ENCODE measurements at regions not wholly inside any gene's neighbourhood (a gene's known extent, or its start where the extent isn't known, plus 50 kb on each side); places are given as distances from the start of the nearest gene placed in this dataset.

GRCh38 chr19:31969016-31969415, 376.4 kb upstream of the ZNF507 start:
- H3K4me2 ChIP-seq (ENCODE audit: insufficient read depth, low read length): no peak overlapping the region
- H3K4me1 ChIP-seq (ENCODE audit: insufficient read depth, low read length): no peaks in the 10 kb centered on the region
- H2AFZ ChIP-seq (ENCODE audit: low read length): no peak overlapping the region
- H3K79me2 ChIP-seq (ENCODE audit: insufficient read depth, low read length): no peaks in the 10 kb centered on the region
- TF ChIP-seq CTCF (IDR thresholded peaks at IDR 0.05; ENCODE audit: extremely low read depth, low read depth, low read length): no peak
- no peaks in the 10 kb centered on the region for H3K27me3 ChIP-seq (ENCODE audit: insufficient read depth, low read length)
- peaks cover 4% of the 10 kb centered on the region for H3K9me3 ChIP-seq (ENCODE audit: low read depth, low read length)
- no peak for DNase-seq (ENCODE audit: insufficient read length, low spot score, missing footprints)
- no peak overlapping the region for H3K27ac ChIP-seq (ENCODE audit: low read depth, low read length)
- no peaks in the 10 kb centered on the region for H3K36me3 ChIP-seq (ENCODE audit: insufficient read depth, low read length)
- H4K20me1 ChIP-seq (ENCODE audit: insufficient read depth, low read length): no peaks in the 10 kb centered on the region
- H3K4me3 ChIP-seq (ENCODE audit: insufficient read depth, low read length): no peak overlapping the region

- Histone ChIP-seq H4K20me1 (ENCODE audit: insufficient read depth, low read length) (no peaks in the 10 kb centered on the region), H3K4me1 (ENCODE audit: insufficient read depth, low read length) (no peaks in the 10 kb centered on the region), H3K27ac (ENCODE audit: low read depth, low read length) (no peak overlapping the region), H3K27me3 (ENCODE audit: insufficient read depth, low read length) (no peaks in the 10 kb centered on the region), H2AFZ (ENCODE audit: low read length) (no peak overlapping the region), H3K4me3 (ENCODE audit: insufficient read depth, low read length) (no peak overlapping the region), H3K36me3 (ENCODE audit: insufficient read depth, low read length) (no peaks in the 10 kb centered on the region), H3K4me2 (ENCODE audit: insufficient read depth, low read length) (no peak overlapping the region), H3K9me3 (ENCODE audit: low read depth, low read length) (peaks cover 4% of the 10 kb centered on the region), H3K79me2 (ENCODE audit: insufficient read depth, low read length) (no peaks in the 10 kb centered on the region)
- DNase-seq (ENCODE audit: insufficient read length, low spot score, missing footprints): no peak
- TF ChIP-seq CTCF (IDR thresholded peaks at IDR 0.05; ENCODE audit: extremely low read depth, low read depth, low read length): no peak
These were observed 375.4 kb upstream of the ZNF507 start for GRCh38 chr19:31970027-31970461.

- TF ChIP-seq CTCF (IDR thresholded peaks at IDR 0.05; ENCODE audit: extremely low read depth, low read depth, low read length): no peak
- H3K4me3 ChIP-seq (ENCODE audit: insufficient read depth, low read length): no peak overlapping the region
- no peaks in the 10 kb centered on the region for H4K20me1 ChIP-seq (ENCODE audit: insufficient read depth, low read length)
- no peaks in the 10 kb centered on the region for H3K4me1 ChIP-seq (ENCODE audit: insufficient read depth, low read length)
- peaks cover 4% of the 10 kb centered on the region for H3K9me3 ChIP-seq (ENCODE audit: low read depth, low read length)
- no peak for DNase-seq (ENCODE audit: insufficient read length, low spot score, missing footprints)
- H3K4me2 ChIP-seq (ENCODE audit: insufficient read depth, low read length): no peak overlapping the region
- H2AFZ ChIP-seq (ENCODE audit: low read length): no peak overlapping the region
- H3K36me3 ChIP-seq (ENCODE audit: insufficient read depth, low read length): no peaks in the 10 kb centered on the region
- H3K27ac ChIP-seq (ENCODE audit: low read depth, low read length): no peak overlapping the region
- H3K79me2 ChIP-seq (ENCODE audit: insufficient read depth, low read length): no peaks in the 10 kb centered on the region
- no peaks in the 10 kb centered on the region for H3K27me3 ChIP-seq (ENCODE audit: insufficient read depth, low read length)
These were observed 371.1 kb upstream of the ZNF507 start for GRCh38 chr19:31974290-31974689.

- Histone ChIP-seq H3K4me1 (ENCODE audit: insufficient read depth, low read length) (no peaks in the 10 kb centered on the region), H3K9me3 (ENCODE audit: low read depth, low read length) (peaks cover 4% of the 10 kb centered on the region), H3K4me2 (ENCODE audit: insufficient read depth, low read length) (no peak overlapping the region), H4K20me1 (ENCODE audit: insufficient read depth, low read length) (no peaks in the 10 kb centered on the region), H3K4me3 (ENCODE audit: insufficient read depth, low read length) (no peak overlapping the region), H3K27ac (ENCODE audit: low read depth, low read length) (no peak overlapping the region), H3K36me3 (ENCODE audit: insufficient read depth, low read length) (no peaks in the 10 kb centered on the region), H2AFZ (ENCODE audit: low read length) (no peak overlapping the region), H3K79me2 (ENCODE audit: insufficient read depth, low read length) (no peaks in the 10 kb centered on the region), H3K27me3 (ENCODE audit: insufficient read depth, low read length) (no peaks in the 10 kb centered on the region)
- TF ChIP-seq CTCF (IDR thresholded peaks at IDR 0.05; ENCODE audit: extremely low read depth, low read depth, low read length): no peak
- no peak for DNase-seq (ENCODE audit: insufficient read length, low spot score, missing footprints)
These were observed 370.5 kb upstream of the ZNF507 start for GRCh38 chr19:31974941-31975340.

All from osteoblast (primary cell).